ENCODE measurements at regions not wholly inside any gene's neighbourhood (a gene's known extent, or its start where the extent isn't known, plus 50 kb on each side); places are given as distances from the start of the nearest gene placed in this dataset.

DNA sequence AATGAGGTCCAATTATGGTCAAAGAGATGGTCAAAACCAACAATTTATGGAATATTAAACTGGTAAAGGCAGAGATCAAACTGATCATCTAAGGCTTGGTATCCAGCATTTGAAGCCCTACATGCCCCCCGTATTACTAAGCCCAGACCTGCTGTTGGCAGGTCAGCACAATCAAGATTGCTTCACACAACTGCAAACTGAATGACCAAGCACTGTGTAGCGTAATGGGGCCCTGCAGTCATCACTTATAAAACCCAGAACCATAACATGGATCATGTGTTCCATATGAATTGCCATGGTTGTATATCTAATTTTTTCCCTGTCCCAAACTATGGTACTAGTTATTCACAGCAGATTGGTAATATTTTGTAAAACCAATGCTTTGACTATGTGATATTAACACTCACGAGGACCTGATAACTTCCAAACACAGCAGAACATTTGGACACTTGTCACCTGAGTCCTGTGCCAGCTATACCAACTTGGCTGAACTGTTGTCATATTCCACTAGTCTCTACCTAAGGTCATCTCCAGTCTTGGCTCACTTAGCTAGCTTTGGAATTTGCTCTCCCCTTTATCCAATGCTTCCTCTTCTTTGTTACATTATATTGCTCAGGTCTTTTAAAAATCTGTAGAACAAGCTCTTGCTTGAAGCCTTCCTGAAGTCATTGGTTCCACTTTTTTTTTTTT, 81.7 kb upstream of the HMHB1 start:
- no peak for DNase-seq (ENCODE audit: low read depth in 2 of 2)

DNA sequence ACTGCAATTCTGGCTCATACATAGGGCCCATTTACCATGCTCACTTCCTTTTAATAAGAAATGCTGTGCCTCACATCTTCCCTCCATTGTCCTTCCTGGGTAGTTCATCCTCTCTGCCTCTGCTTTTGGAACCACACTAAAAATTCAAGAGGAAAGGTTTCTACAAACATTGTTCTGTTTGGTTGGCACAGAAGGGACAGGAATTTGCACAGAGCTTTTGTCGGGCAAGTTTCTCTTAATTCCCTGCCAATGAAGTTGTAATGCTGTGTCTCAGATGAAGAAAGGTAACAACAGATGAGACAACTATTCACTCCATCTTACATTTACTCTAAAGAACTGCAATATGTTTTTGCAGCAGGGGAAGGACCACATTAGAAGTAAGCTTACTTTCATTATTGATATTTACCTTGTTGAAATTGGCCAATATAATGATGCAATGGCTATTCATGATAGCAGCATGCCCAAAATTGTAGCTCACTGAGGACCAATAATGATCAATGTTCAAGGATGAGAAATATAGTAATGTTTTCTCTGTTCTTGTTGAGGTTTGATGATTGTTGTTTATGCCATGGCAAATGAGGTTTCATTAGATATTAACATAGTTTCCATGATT, 82.5 kb upstream of the HMHB1 start:
- DNase-seq (ENCODE audit: low read depth in 2 of 2) = no peak

DNA sequence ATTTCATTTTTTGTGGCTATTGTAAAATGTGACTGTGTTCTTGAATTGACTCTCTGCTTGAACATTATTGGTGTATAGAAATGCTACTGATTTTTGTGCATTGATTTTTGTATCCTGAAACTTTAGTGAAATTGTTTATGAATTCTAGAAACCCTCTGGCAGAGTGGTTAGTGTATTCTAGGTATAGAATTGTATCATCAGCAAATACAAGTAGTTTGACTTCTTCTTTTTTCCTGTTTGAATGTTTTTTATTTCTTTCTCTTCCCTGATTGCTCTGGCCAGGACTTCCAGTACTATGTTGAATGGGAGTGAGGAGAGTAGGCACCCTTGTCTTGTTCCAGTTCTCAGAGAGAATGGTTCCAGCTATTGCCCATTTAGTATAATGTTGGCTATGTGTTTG, 88.8 kb upstream of the HMHB1 start:
- DNase-seq (ENCODE audit: low read depth in 2 of 2) = no peak

DNA sequence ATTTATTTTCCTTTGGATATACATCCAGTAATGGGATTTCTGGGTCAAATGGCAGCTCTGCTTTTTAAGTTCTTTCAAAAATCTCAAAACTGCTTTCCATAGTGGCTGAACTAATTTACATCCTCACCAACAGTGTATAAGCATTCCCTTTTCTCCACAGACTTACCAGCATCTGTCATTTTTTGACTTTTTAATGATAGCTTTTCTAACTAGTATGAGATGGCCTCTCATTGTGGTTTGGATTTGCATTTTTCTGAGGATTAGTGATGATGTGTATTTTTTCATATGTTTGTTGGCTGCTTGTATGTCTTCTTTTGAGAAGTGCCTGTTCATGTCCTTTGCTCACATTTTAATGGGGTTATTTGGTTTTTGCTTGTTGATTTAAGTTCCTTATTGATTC, 90.0 kb upstream of the HMHB1 start:
- peak; percentile 78 to 82 for DNase-seq (ENCODE audit: low read depth in 2 of 2)

DNA sequence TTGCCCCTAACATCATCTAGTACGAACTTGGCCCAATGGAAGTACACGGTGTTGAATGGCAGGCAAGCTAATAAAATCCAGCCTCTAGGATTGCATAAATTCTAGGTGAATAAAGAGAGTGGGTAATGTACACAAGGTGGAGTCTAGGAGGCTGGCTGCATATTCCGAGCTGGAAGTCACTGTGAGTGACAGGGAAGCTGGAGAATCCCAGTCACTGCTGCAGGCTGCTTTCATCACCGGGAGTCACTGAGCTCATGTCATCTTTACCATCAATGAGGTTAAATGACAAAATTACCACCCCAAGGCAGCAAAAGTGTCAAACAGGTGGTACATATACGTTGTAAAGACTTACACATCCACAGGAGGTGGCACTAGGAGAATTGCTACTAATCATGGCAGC, 91.3 kb upstream of the HMHB1 start:
- no peak for DNase-seq (ENCODE audit: low read depth in 2 of 2)

DNA sequence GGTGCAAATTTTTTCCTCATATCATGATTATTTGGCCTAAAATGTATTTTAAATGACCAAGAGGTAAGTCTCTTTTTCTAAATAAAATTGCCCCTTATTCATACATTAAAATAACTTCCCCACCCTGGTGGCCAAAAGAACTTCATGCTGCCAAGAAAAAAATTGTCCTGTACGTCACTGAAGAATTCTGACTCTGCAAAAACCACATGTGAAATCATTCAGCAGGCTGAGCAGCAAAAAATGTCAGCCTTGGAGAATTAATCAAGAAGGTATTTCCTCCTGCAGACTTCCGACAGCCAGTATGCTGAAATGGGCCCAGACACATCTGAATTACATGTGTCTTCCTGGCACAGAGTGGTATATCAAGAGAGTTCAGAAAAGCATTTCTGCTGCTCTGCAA, 94.6 kb upstream of the HMHB1 start:
- DNase-seq (ENCODE audit: low read depth in 2 of 2) = peak; percentile 91 to 93

DNA sequence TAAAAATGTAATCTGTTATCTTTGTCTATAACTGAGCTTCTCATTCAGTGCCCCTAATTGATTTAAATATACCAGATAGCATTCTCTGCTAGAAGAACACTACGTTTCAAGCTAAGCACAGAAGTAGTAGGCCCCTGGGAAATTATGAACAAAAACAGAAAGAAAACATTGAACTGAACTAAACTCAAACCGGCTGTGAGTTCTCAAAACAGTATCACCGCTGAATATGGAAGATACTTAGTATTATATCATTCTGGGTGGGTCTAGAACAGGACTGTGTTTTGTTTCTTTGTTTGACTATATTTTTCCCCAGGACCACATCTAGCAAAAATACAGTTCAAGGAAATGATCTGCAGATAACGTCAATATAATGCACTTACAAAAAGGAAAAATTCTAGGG, 95.1 kb upstream of the HMHB1 start:
- DNase-seq (ENCODE audit: low read depth in 2 of 2) = no peak

DNA sequence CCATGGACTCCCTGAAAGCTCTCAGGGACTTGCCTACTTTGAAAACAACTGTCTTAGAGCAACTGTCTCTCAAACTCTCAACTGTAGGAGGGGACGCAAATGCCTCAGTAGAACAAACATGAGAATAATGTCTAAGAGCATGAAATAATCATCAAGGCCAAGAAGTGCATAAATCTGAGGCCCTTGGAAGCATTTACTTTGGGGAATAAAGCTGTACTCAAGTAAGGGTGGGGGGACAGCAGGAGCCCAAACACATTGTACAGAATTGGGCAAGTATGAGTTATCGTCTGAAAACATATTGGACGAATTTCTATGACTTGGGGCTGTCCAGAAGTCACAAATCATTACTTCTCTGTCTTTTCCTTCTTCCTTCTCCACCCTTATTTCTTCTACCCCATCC, 96.3 kb upstream of the HMHB1 start:
- DNase-seq (ENCODE audit: low read depth in 2 of 2) = no peak

DNA sequence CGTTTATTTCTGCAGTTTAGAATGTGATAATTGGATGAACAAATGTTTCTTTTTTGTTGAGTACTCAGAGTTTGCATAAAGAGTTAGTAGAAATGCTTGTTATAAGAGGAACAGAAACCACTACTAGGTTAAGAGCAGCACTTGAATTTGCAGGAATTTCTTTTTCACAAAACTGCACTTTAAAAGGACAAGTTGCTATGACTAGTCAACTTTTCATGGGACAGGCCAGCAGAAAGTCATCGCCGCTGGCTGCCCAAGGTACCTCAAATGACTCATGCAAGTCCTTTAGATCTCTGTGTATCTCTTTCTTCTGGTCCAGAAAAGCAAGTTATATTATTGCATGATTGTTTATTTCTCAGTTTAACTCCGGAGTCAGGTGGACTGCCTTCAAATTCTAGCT, 97.3 kb upstream of the HMHB1 start:
- DNase-seq (ENCODE audit: low read depth in 2 of 2) = no peak

DNA sequence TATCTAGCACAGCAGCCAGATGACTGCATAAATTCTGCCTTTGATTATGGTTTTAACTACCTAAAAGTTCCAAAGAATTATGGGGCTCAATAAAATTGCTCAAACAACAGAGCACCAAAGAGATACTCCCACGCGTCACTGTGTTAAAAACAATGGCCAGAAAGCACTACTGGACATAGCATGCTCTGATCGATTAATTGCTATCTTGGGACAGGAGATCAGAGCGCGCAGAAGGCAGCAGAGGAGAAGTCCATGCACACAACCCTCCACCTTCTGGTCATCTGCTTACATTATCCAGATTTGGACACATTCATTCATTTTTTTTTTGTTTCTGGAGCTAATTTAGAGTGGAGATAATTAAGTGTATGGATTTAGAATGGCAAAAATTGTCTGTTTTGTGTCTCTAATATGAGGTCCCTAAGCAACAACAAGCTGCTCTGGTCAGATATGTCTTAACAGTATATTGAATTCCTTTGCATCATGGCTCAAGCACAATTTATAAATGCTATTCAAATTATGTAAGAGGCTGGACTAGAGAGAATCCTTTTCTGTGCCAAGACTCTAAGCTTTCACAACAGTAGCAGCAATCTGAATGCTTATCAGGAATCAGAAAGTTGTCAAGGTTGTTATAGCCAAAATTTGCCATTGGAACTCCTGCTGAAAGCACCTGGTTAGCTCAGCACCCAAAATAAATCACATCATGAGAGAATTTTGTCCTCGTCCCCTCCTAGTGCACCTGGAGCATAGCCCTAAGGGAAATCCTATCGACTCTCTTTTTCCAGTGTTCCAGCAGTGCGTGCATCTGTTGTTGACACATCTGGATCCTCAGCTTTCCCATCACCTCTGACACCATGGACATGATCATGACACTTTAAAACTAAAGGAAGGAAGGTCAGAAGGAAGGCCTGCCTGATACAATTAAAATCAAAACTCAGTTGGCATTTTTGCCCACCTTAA, 98.6 kb upstream of the HMHB1 start:
- DNase-seq (ENCODE audit: low read depth in 2 of 2) = peak in 1 of 2 experiments; percentile 40

DNA sequence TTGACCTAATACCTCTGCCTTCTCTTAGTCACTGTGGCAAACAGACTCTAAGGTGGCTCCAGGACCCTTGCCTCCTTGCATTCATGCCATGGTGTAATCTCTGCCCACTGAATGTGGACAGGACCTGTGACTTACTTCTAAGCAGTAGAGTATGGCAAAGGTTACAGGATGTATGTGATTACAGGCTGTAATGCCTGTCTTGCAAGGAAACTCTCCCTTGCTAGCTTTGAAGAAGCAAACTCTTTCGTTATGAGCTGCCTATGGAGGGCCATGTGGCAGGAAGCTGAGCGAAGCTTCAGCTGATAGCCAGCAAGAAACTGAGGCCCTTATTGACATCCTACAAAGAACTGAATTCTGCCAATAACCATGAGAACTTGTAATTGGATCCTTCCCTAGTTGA, 103.3 kb upstream of the HMHB1 start:
- DNase-seq (ENCODE audit: low read depth in 2 of 2) = no peak

DNA sequence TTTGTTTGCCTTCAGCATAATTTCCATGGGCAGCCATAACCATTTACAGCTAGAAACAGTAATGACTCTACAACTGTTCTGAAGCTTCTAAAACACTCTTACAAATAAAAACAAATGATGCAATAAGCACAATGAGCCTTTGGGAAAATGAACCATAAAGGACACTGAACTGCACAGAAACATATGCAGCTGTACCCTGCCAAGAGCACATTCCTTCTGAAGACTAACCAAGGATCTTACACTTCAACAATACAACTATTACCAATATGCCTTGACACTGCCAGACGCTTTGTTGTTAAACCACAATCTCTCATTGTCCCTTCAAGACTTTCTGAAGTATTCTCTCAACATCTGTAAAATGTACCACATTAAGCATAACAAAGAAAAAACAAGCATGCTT, 104.2 kb upstream of the HMHB1 start:
- peak in 1 of 2 experiments; percentile 58 for DNase-seq (ENCODE audit: low read depth in 2 of 2)

DNA sequence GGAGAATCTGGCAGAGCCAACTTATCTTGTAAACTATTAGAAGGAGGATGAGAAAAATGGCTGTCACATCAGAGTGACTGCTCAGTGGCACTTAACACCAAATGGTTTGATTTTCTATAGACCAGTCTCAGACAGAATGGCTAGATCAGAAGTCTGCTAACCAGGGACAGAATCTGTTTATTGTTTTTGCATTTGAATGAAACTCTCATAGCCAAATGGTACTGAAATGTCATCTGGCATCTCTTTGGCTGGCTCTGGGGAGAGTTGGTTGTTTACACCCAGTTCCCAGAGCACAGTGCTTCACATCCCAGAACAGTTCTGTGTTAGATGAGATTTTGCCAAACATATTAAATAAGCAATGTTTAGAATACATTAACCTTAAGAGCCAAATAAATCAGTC, 106.6 kb upstream of the HMHB1 start:
- DNase-seq (ENCODE audit: low read depth in 2 of 2) = no peak

DNA sequence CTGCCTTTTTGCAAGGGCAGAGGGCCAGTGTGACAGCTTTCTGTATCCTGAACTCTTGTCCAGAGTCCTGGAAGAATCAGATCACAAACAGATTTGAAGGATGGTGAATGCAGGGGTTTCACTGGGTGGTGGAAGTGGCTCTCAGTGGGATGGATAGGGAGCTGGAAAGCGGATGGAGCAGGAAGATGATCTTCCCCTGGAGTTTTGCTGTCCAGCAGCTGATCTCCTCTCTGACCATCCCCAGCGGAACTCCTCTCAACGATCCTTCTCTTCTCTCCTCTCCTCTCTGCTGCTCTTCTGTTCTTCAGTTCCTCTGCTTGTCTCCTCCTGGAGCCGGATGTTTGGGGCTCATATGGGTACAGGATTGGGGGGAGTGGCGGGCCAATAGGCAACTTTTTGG, 108.3 kb upstream of the HMHB1 start:
- DNase-seq (ENCODE audit: low read depth in 2 of 2) = no peak

DNA sequence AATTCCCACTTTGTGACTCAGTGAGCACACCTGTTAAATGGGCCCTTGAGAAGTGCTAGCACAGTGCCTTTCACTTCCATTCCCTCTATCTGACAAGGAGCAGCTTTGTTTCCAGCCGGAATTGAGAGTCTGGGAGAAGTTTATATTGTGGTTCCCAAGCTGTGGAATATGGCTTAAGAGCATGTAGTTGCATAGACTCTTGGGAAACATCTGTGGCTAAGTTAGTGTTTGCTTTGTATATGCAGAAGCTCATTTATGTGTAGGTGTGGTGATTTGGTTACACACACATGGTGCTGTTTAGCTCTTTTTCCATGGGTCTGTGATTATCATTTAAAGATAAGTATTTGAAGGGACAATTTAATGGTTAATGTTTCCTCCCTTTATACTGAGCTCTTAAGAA, 110.5 kb upstream of the HMHB1 start:
- no peak for DNase-seq (ENCODE audit: low read depth in 2 of 2)

DNA sequence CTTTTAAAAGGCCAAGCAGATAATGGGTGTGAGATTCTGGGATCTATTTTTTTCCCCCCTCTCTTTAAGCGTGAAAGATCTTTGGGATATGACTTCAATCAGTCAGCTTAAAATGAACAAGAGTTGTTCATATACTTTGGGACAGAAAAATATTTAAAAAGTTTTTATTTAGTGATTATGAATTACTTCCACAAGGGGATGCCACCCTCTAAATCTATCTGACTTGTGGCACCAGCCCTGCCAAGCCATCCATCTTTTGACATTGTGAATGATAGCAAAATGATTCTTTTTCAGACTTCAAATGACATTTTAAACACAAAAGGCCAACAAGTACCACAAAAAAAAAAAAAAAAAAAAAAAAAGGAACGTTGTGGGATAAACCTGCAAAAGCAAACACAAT, 111.0 kb upstream of the HMHB1 start:
- DNase-seq (ENCODE audit: low read depth in 2 of 2) = no peak

DNA sequence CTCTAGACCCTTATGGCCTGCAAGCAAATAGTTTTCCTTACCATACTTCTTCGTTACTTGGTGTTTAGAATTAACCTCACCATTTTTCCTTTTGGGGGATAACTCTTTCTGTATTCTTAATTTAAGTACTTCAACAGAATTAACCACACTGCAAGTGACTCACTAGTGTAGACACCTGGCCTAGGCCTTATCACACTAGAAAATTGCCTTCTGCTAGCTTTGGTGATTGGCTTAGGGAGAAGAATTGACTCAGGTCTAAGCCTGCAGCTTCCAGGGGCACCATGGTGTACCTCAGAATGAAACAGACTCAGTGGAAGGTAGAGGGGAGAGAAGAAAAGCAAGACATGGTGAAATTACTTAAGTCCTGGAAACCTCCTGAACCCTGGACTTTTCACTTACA, 112.8 kb upstream of the HMHB1 start:
- no peak for DNase-seq (ENCODE audit: low read depth in 2 of 2)

DNA sequence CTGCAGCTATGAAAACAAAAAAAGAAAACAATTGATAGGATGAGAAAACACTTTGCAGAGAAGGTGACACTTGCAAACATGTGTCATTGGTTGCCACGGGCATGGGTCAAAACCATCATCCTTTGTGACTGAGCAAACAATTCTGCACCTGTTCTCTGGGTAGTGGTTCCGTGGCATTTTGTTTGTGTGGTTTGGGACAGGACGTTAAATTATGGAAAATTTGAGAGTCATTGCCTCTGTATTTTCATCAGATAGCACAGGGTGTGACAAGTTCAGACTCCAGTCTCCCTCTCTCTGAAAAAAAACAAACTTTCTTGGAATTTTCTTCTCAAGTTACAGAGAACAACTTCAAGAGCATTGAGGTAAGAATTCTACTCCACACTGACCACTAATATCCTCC, 113.4 kb upstream of the HMHB1 start:
- DNase-seq (ENCODE audit: low read depth in 2 of 2) = no peak

DNA sequence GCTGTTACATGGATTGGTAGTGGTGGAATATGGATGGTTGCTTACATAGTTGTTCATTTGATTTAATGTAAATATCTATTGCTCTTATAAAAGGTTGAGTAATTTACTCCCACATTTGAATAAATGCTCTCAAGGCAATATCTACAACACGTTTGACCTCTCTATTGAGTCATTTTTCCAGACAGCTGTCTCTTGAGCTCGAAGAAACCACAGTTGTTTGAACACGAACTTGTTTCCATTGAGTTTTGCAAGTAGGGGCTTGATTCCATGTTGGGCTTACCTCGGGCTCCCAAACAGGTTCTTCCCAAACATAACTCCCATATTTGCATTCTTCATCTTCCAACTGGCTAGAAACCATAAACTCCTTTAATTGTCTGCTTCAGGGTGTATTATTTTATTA, 115.0 kb upstream of the HMHB1 start:
- no peak for DNase-seq (ENCODE audit: low read depth in 2 of 2)

DNA sequence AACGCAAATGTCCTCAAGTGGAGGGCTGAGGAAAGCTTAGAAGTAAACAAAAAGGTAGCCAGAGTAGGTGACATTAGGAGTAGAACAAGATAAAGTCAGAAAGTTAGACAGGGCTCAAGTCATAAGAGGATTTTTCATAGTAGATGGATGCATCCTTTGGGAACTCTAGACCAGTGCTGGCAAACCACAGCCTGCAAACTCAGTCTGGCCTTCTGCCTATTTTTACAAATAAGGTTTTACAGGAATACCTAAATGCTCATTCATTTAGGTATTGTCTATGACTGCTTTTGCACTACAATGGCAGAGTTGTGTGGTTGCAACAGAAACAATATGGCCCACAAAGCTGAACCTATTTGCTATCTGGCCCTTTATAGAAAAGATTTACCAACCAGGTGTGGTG, 116.0 kb upstream of the HMHB1 start:
- no peak for DNase-seq (ENCODE audit: low read depth in 2 of 2)

DNA sequence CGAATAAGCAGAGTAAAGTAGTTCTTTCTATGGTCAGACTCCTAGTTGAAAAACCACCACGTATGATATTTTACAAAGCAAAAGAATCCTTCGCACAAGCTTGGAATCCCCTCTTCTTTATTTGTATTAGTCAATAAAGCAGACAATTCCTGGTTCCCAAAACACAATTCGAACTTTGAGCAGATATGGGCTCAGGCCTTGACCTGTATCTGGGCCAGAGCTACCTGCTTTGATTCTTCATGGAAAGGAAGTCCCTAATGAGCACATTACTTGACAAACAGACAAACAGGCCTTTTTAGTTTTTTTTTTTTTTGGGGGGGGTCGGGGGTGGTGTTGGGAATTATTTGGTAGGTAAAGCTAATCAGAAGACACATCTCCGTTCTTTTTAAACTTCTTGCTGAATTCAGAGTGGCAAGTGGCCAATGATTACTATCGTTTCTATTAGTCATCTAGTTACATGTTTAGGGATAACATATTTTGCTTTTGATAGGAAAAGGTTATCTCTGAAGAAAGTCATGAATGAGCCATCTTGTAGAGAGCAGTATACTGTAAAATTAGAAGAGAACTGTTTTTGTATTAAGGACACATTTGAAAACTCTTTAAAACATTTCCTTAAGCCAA, 116.6 kb upstream of the HMHB1 start:
- no peak for DNase-seq (ENCODE audit: low read depth in 2 of 2)

DNA sequence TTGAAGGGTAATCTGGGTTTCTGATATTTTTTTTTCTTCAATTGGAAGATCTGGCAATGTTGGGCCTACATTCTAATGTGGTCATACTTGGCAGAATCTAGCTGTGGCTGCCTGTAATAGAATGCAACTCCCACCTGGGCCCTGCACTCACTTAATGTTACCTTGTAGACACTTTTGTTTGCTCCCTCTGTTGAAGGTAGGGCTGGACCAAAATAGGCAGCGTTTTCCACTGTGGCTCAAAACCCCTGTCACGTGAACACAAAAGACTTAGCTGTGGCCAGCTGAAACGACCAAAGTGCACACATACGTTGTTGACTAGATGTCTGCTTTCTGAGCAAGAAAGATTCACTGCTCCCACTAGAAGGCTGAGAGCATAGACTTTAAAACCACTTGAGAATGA, 117.6 kb upstream of the HMHB1 start:
- no peak for DNase-seq (ENCODE audit: low read depth in 2 of 2)

Measured in fibroblast of skin of left quadriceps (primary cell).